Hepatocyte (in vitro differentiated cells): ENCODE measurements at regions not wholly inside any gene's neighbourhood (a gene's known extent, or its start where the extent isn't known, plus 50 kb on each side); places are given as distances from the start of the nearest gene placed in this dataset.

Experiments used
- DNase-seq: peaks from one replicate; pipeline ENCODE4 v3.0.0-alpha.2; 2016; ENCODE audit warnings: low spot score
- H2AFZ ChIP-seq: fragments of 200-600 bp; sonication (generic); 2 replicates; pipeline ENCODE4 v1.6.0; 2016; ENCODE audit warnings: antibody characterized with exemption, mild to moderate bottlenecking
- H3K27ac ChIP-seq: fragments of 200-600 bp; sonication (generic); 2 replicates; pipeline ENCODE4 v1.5.1; 2016; ENCODE audit warnings: mild to moderate bottlenecking
- H3K27me3 ChIP-seq: fragments of 200-600 bp; sonication (generic); 2 replicates; pipeline ENCODE4 v1.6.1; 2016
- H3K36me3 ChIP-seq: fragments of 200-600 bp; sonication (generic); replicated peaks from 2 replicates; pipeline ENCODE4 v1.5.1; 2016; ENCODE audit warnings: low read depth; ENCODE audit not compliant: insufficient read depth
- H3K4me1 ChIP-seq: fragments of 200-600 bp; sonication (generic); 2 replicates; pipeline ENCODE4 v1.5.1; 2016; ENCODE audit warnings: mild to moderate bottlenecking, moderate library complexity; ENCODE audit not compliant: insufficient read depth
- H3K4me2 ChIP-seq: fragments of 200-600 bp; sonication (generic); 2 replicates; pipeline ENCODE4 v1.6.0; 2016
- H3K4me3 ChIP-seq: fragments of 200-600 bp; sonication (generic); 2 replicates; pipeline ENCODE4 v1.5.1; 2016; ENCODE audit warnings: mild to moderate bottlenecking
- H3K79me2 ChIP-seq: fragments of 200-600 bp; sonication (generic); 2 replicates; pipeline ENCODE4 v1.6.0; 2017; ENCODE audit warnings: mild to moderate bottlenecking
- H3K9me2 ChIP-seq: fragments of 200-600 bp; sonication (generic); replicated peaks from 2 replicates; pipeline ENCODE4 v1.6.0; 2017; ENCODE audit warnings: mild to moderate bottlenecking; ENCODE audit not compliant: insufficient read depth
- H3K9me3 ChIP-seq: fragments of 200-600 bp; sonication (generic); 2 replicates; pipeline ENCODE4 v1.5.1; 2016; ENCODE audit warnings: low read depth, mild to moderate bottlenecking
- H4K20me1 ChIP-seq: fragments of 200-600 bp; sonication (generic); 2 replicates; pipeline ENCODE4 v1.6.0; 2016; ENCODE audit warnings: mild to moderate bottlenecking; ENCODE audit not compliant: insufficient read depth, poor library complexity, severe bottlenecking
- CTCF ChIP-seq: fragments of 200-600 bp; sonication (generic); IDR thresholded peaks from 2 replicates; pipeline ENCODE4 v1.5.1; 2016; ENCODE audit warnings: antibody characterized with exemption, mild to moderate bottlenecking; ENCODE audit not compliant: poor library complexity
- EZH2 ChIP-seq: fragments of 200-600 bp; sonication (generic); IDR thresholded peaks from 2 replicates; pipeline ENCODE4 v1.6.1; 2016; ENCODE audit warnings: antibody characterized with exemption, mild to moderate bottlenecking, borderline replicate concordance
- EZH2phosphoT487 ChIP-seq: fragments of 200-600 bp; sonication (generic); IDR thresholded peaks from one replicate; pipeline ENCODE4 v1.6.1; 2018; ENCODE audit warnings: antibody characterized with exemption, mild to moderate bottlenecking, low read depth, moderate library complexity; ENCODE audit not compliant: unreplicated experiment, severe bottlenecking
- WGBS: methylation state at CpG from one replicate; pipeline ENCODE4 v1.1.6; 2016; ENCODE audit warnings: low lambda C conversion rate; ENCODE audit errors: missing lambda C conversion rate; 5-methylcytosine and 5-hydroxymethylcytosine counted together

- TF ChIP-seq EZH2phosphoT487 (no peak), CTCF (no peak), EZH2 (no peak)
- no peaks in the 10 kb centered on the region for H4K20me1 ChIP-seq
- H3K4me2 ChIP-seq: no peak overlapping the region
- no peaks in the 10 kb centered on the region for H3K27me3 ChIP-seq
- WGBS: 51% methylated on average over 2 of the region's 2 CpGs
- H3K9me2 ChIP-seq: no peaks in the 10 kb centered on the region
- H3K79me2 ChIP-seq: no peaks in the 10 kb centered on the region
- H2AFZ ChIP-seq: no peak overlapping the region
- H3K4me3 ChIP-seq: no peak overlapping the region
- no peaks in the 10 kb centered on the region for H3K9me3 ChIP-seq
- no peaks in the 10 kb centered on the region for H3K36me3 ChIP-seq
- DNase-seq: no peak
- no peaks in the 10 kb centered on the region for H3K4me1 ChIP-seq
- H3K27ac ChIP-seq: no peak overlapping the region
Observed at GRCh38 chr3:147760941-147761340, 351.8 kb downstream of the ZIC1 start.

- H3K4me3 ChIP-seq: no peak overlapping the region
- TF ChIP-seq EZH2 (no peak), EZH2phosphoT487 (no peak), CTCF (no peak)
- no peaks in the 10 kb centered on the region for H3K79me2 ChIP-seq
- DNase-seq: no peak
- no peak overlapping the region for H2AFZ ChIP-seq
- H3K4me2 ChIP-seq: no peak overlapping the region
- WGBS: 47% methylated on average over 2 of the region's 2 CpGs
- H3K9me3 ChIP-seq: no peaks in the 10 kb centered on the region
- no peak overlapping the region for H3K27ac ChIP-seq
- H3K27me3 ChIP-seq: no peaks in the 10 kb centered on the region
- no peaks in the 10 kb centered on the region for H3K9me2 ChIP-seq
- no peaks in the 10 kb centered on the region for H3K4me1 ChIP-seq
- H4K20me1 ChIP-seq: no peaks in the 10 kb centered on the region
- H3K36me3 ChIP-seq: no peaks in the 10 kb centered on the region
Observed at GRCh38 chr3:147773116-147773630, 364.0 kb downstream of the ZIC1 start.

DNA sequence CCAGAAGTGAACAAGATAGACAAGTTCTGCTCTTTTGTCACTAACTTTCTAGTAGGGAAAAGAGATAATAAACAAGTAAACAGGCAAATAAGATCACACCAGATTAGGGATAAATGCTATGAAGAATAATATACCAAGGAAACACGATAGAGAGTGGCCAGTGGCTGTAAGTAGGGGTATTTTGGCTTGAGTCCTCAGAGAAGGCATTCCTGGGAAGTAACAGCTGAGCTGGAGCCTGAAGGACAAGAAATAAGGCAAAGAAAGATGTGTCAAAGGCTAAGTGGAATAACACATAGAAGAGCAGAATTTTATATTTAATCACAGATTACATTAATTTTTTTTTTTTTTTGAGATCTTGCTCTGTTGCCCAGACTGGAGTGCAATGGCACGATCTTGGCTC lies 366.2 kb downstream of the ZIC1 start:
- WGBS: 84% methylated on average over 2 of the region's 2 CpGs
- H2AFZ ChIP-seq: no peak overlapping the region
- H3K9me2 ChIP-seq: no peaks in the 10 kb centered on the region
- no peak for DNase-seq
- H3K9me3 ChIP-seq: no peaks in the 10 kb centered on the region
- no peaks in the 10 kb centered on the region for H3K36me3 ChIP-seq
- H3K4me2 ChIP-seq: no peak overlapping the region
- H3K4me1 ChIP-seq: no peaks in the 10 kb centered on the region
- H3K27ac ChIP-seq: no peak overlapping the region
- H3K27me3 ChIP-seq: no peaks in the 10 kb centered on the region
- no peaks in the 10 kb centered on the region for H4K20me1 ChIP-seq
- H3K4me3 ChIP-seq: no peak overlapping the region
- H3K79me2 ChIP-seq: no peaks in the 10 kb centered on the region
- TF ChIP-seq CTCF (no peak), EZH2phosphoT487 (no peak), EZH2 (no peak)
